ENCODE measurements at regions not wholly inside any gene's neighbourhood (a gene's known extent, or its start where the extent isn't known, plus 50 kb on each side); places are given as distances from the start of the nearest gene placed in this dataset.
"Not testable (repeated sequence)": the region's sequence is repeated elsewhere in the genome, so short reads cannot be mapped to it uniquely, and the experiment has no call there.

DNA sequence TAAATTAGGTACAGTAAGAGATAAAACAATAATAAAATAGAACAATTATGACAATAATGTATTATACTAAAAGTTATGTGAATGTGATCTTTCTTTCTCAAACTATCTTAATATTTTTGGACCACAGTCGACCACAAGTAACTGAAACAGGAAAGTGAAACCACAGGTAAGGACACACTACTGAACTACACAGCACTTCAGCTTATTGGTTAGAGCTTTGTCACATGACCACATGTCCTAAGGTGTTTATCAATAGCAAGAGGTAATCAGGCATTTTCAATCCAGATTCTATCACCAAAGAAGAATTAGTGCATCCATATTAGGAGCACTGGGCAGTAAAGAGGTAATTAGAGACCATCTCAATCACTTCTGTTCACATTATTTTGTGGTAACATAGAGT lies 392.8 kb downstream of the RSL24D1 start:
- Histone ChIP-seq H3K4me3 (ENCODE audit: low read depth, low read length) (no peak overlapping the region), H3K4me1 (no peaks in the 10 kb centered on the region), H3K36me3 (no peaks in the 10 kb centered on the region), H3K27me3 (no peaks in the 10 kb centered on the region), H3K9me3 (no peaks in the 10 kb centered on the region)
- TF ChIP-seq CTCF (IDR thresholded peaks at IDR 0.05; ENCODE audit: low read depth, low read length): no peak
- DNase-seq: no peak

DNA sequence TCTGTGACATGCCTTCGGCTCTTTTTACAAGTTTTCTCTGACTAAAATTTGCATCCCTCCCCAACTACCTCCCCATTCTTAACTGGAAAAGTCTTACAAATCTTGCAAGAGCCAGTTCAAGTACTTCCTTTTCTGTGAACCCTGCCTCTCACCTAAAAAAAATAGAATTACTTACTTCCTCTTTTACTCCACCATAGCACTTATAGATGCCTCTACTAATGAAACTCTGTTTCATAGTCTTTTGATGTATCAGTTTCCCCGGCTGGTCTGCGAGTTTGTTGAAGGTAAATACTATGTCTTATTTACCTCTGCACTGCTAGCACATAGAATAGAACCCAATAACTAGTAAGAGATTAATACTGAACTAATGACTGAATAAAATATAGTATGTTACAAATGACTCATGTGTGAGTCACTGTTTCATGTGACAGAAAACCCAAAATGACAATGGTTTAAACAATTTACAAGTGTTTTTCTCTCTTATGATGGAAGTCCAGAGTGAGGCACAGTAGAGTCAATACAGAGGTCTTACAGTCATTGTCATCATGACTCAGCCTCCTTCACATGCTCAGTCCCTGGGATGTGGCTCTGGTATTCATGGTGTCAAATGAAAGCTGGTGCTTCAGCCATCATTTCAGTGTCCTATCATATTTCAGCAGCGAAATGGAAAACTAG lies 393.5 kb downstream of the RSL24D1 start:
- Histone ChIP-seq H3K4me3 (ENCODE audit: low read depth, low read length) (no peak overlapping the region), H3K4me1 (no peaks in the 10 kb centered on the region), H3K36me3 (no peaks in the 10 kb centered on the region), H3K27me3 (no peaks in the 10 kb centered on the region), H3K9me3 (no peaks in the 10 kb centered on the region)
- DNase-seq: no peak
- TF ChIP-seq CTCF (IDR thresholded peaks at IDR 0.05; ENCODE audit: low read depth, low read length): no peak

GRCh38 chr15:54792526-54792925 lies 404.2 kb downstream of the RSL24D1 start:
- Histone ChIP-seq H3K27me3 (no peaks in the 10 kb centered on the region), H3K36me3 (no peaks in the 10 kb centered on the region), H3K4me3 (ENCODE audit: low read depth, low read length) (no peak overlapping the region), H3K4me1 (no peaks in the 10 kb centered on the region), H3K9me3 (no peaks in the 10 kb centered on the region)
- no peak for TF ChIP-seq CTCF (IDR thresholded peaks at IDR 0.05; ENCODE audit: low read depth, low read length)
- DNase-seq: no peak

DNA sequence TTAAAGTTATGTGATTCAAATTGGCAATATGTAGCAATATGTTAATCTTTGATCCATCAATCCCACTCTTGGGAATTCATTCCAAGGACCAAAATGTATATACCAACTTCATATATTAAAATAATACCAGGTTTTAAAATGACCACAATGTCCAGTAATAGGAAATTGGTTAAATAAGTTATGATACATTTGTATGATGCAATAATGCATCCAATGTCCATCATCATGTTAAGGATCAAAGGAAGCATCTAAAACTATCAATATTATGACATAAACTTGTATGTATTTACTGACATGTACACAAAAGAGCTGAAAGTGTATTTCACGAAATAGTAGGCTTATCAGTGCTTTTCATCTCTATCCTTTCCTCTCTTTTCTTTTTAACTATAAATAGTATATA lies 406.0 kb downstream of the RSL24D1 start:
- Histone ChIP-seq H3K4me3 (ENCODE audit: low read depth, low read length) (no peak overlapping the region), H3K4me1 (no peaks in the 10 kb centered on the region), H3K36me3 (no peaks in the 10 kb centered on the region), H3K9me3 (no peaks in the 10 kb centered on the region), H3K27me3 (no peaks in the 10 kb centered on the region)
- no peak for TF ChIP-seq CTCF (IDR thresholded peaks at IDR 0.05; ENCODE audit: low read depth, low read length)
- DNase-seq: no peak

DNA sequence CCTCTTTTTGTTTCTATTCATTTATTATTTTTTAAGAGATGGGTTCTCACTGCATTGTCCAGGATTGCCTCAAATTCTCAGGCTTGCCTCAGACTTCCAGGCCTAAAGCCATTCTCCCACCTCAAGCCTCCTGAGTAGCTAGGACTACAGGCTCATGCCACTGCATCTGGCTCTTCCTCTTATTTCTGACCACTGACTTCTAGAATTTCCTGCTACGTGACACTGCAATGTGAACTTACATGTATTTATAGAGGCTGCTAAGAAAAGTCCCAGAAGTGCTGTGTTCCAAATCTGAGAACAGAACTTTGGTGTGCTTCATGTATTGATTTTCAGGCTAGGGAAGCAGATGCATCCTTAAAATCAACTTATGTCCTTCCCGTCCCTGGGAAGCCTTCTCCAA lies 407.4 kb downstream of the RSL24D1 start:
- H3K36me3 ChIP-seq: no peaks in the 10 kb centered on the region
- no peaks in the 10 kb centered on the region for H3K27me3 ChIP-seq
- no peak for DNase-seq
- H3K4me1 ChIP-seq: no peaks in the 10 kb centered on the region
- H3K9me3 ChIP-seq: no peaks in the 10 kb centered on the region
- no peak for TF ChIP-seq CTCF (IDR thresholded peaks at IDR 0.05; ENCODE audit: low read depth, low read length)
- no peak overlapping the region for H3K4me3 ChIP-seq (ENCODE audit: low read depth, low read length)

GRCh38 chr15:54781220-54781619 lies 415.5 kb downstream of the RSL24D1 start:
- not testable (repeated sequence) for H3K27me3 ChIP-seq; H3K4me3 ChIP-seq (ENCODE audit: low read depth, low read length); DNase-seq; H3K9me3 ChIP-seq; H3K4me1 ChIP-seq; H3K36me3 ChIP-seq

DNA sequence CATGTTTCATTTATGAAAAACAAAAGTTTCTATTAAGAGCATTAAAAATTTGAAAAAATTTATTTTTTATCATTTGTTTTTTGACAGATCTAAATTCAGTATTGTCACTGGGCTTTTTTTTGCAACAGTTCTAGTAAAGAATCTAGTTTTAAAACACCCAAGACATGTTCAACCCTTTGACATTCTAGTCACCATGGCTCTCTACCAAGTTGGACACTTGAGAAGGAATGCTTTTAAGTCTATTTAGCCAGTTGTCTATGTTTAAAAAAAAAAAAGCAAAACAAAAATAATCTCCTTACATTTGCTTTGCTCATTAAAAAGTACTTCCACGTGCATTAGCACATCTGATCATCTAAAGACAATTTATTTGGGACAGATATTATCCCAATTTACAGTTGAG lies 417.5 kb downstream of the RSL24D1 start:
- H3K27me3 ChIP-seq: no peaks in the 10 kb centered on the region
- no peaks in the 10 kb centered on the region for H3K4me1 ChIP-seq
- no peaks in the 10 kb centered on the region for H3K9me3 ChIP-seq
- TF ChIP-seq CTCF (IDR thresholded peaks at IDR 0.05; ENCODE audit: low read depth, low read length): no peak
- DNase-seq: no peak
- no peaks in the 10 kb centered on the region for H3K36me3 ChIP-seq
- H3K4me3 ChIP-seq (ENCODE audit: low read depth, low read length): no peak overlapping the region
